H1 (cell line): ENCODE measurements at regions not wholly inside any gene's neighbourhood (a gene's known extent, or its start where the extent isn't known, plus 50 kb on each side); places are given as distances from the start of the nearest gene placed in this dataset.

Source experiments
- CTCF ChIA-PET: fragments of 300-600 bp; sonication (Branson Sonifier 250); formaldehyde crosslinking; loops from one replicate; lab custom pipeline; 2021; ENCODE audit not compliant: partially characterized antibody; lab: Charles Lee
- POLR2A ChIA-PET: fragments of 300-600 bp; sonication (Branson Sonifier 250); formaldehyde crosslinking; loops from one replicate; lab custom pipeline; 2021; ENCODE audit warnings: inconsistent platforms; ENCODE audit not compliant: partially characterized antibody; lab: Charles Lee
- DNase-seq, 2 experiments: peaks; one replicate each; pipeline versions ENCODE4 v3.0.0 to v3.0.0-alpha.2; 2010 to 2022; ENCODE audit warnings: low spot score in 2 of 2, low read depth in 1 of 2, mixed read lengths in 1 of 2
- FAIRE-seq: peaks from 2 replicates; lab custom pipeline; 2011; peaks lifted over from hg19 to GRCh38; lab: Jason Lieb, UNC
- H2AFZ ChIP-seq: 2 replicates; pipeline ENCODE4 v1.8.1; 2012; ENCODE audit warnings: low read length, inconsistent platforms
- H2AK5ac ChIP-seq: 2 replicates; pipeline ENCODE4 v1.6.1; 2013; ENCODE audit warnings: low read depth, low read length
- H2BK120ac ChIP-seq: replicated peaks from 2 replicates; pipeline ENCODE3; 2013; ENCODE audit warnings: low read depth, low read length, inconsistent platforms
- H2BK12ac ChIP-seq: 2 replicates; pipeline ENCODE4 v1.6.1; 2013; ENCODE audit warnings: low read depth, low read length
- H2BK15ac ChIP-seq: 2 replicates; pipeline ENCODE4 v1.6.1; 2013; ENCODE audit warnings: low read length
- H2BK20ac ChIP-seq: 2 replicates; pipeline ENCODE4 v1.6.1; 2013; ENCODE audit warnings: low read length
- H2BK5ac ChIP-seq: 2 replicates; pipeline ENCODE4 v1.6.1; 2013; ENCODE audit warnings: low read depth, low read length
- H3K14ac ChIP-seq: 2 replicates; pipeline ENCODE4 v1.6.1; 2013; ENCODE audit warnings: inconsistent platforms; ENCODE audit not compliant: insufficient read length
- H3K18ac ChIP-seq: 2 replicates; pipeline ENCODE4 v1.6.1; 2013; ENCODE audit warnings: low read length; ENCODE audit errors: extremely low read depth
- H3K23ac ChIP-seq: 2 replicates; pipeline ENCODE4 v1.6.1; 2013; ENCODE audit warnings: inconsistent platforms; ENCODE audit not compliant: insufficient read length
- H3K23me2 ChIP-seq: 2 replicates; pipeline ENCODE4 v1.6.1; 2013; ENCODE audit warnings: low read depth, low read length
- H3K27ac ChIP-seq: 2 replicates; pipeline ENCODE4 v1.6.1; 2011; ENCODE audit warnings: low read depth, low read length, inconsistent platforms
- H3K27me3 ChIP-seq, 4 experiments: replicated peaks in 1 of 4; 1 replicate in 1 of 4; 2 replicates in 3 of 4; pipeline versions ENCODE4 v1.6.1 to v1.8.1; 2011 to 2013; ENCODE audit warnings: low read length in 3 of 4, mild to moderate bottlenecking in 3 of 4, inconsistent platforms in 2 of 4, mixed read lengths in 2 of 4, moderate library complexity in 1 of 4; ENCODE audit not compliant: control insufficient read depth in 3 of 4, insufficient read depth in 3 of 4; ENCODE audit errors: extremely low read depth in 1 of 4
- H3K36me3 ChIP-seq, 4 experiments: 2 replicates each; pipeline versions ENCODE4 v1.6.1 to v1.8.1; 2011 to 2013; ENCODE audit warnings: mild to moderate bottlenecking in 4 of 4, low read length in 3 of 4, moderate library complexity in 2 of 4, control low read depth in 1 of 4, inconsistent platforms in 1 of 4; ENCODE audit not compliant: insufficient read depth in 4 of 4, control insufficient read depth in 2 of 4
- H3K4ac ChIP-seq: replicated peaks from 2 replicates; pipeline ENCODE3; 2013; ENCODE audit warnings: low read length, low read depth, mixed read lengths, inconsistent platforms; ENCODE audit not compliant: insufficient read length
- H3K4me1 ChIP-seq, 4 experiments: replicated peaks in 1 of 4; 1 replicate in 1 of 4; 2 replicates in 3 of 4; pipeline versions ENCODE4 v1.6.1 to v1.8.1; 2011 to 2013; ENCODE audit warnings: low read length in 3 of 4, inconsistent platforms in 2 of 4, mixed read lengths in 1 of 4; ENCODE audit not compliant: insufficient read depth in 4 of 4, control insufficient read depth in 3 of 4
- H3K4me2 ChIP-seq, 2 experiments: 2 replicates each; pipeline versions ENCODE4 v1.6.1 to v1.8.1; 2011 to 2013; ENCODE audit warnings: low read depth in 2 of 2, low read length in 2 of 2, control low read depth in 1 of 2, inconsistent platforms in 1 of 2, mild to moderate bottlenecking in 1 of 2; ENCODE audit not compliant: insufficient read depth in 1 of 2
- H3K4me3 ChIP-seq, 4 experiments: fragments of 200-600, 300-600 bp in 1 of 4; sonication (generic), shearing (Covaris generic), sonication (Bioruptor Twin) in 1 of 4; 2 replicates each; pipeline versions ENCODE4 v1.5.1 to v1.8.1; 2011 to 2016; ENCODE audit warnings: low read length in 4 of 4, low read depth in 3 of 4, control low read depth in 2 of 4, inconsistent platforms in 2 of 4, mild to moderate bottlenecking in 2 of 4, mixed read lengths in 1 of 4, moderate library complexity in 1 of 4; ENCODE audit not compliant: insufficient read depth in 2 of 4; ENCODE audit errors: extremely low read depth in 1 of 4
- H3K56ac ChIP-seq: replicated peaks from 2 replicates; pipeline ENCODE3; 2013; ENCODE audit warnings: low read depth, mild to moderate bottlenecking, mixed read lengths, low read length, inconsistent platforms; ENCODE audit not compliant: insufficient read length
- H3K79me1 ChIP-seq: 2 replicates; pipeline ENCODE4 v1.6.1; 2013; ENCODE audit warnings: low read depth, low read length, control low read depth
- H3K79me2 ChIP-seq, 2 experiments: 2 replicates each; pipeline versions ENCODE4 v1.6.1 to v1.8.1; 2012 to 2013; ENCODE audit warnings: low read length in 2 of 2, mild to moderate bottlenecking in 2 of 2, inconsistent platforms in 1 of 2; ENCODE audit not compliant: insufficient read depth in 2 of 2, control insufficient read depth in 1 of 2
- H3K9ac ChIP-seq, 4 experiments: replicated peaks in 1 of 4; 1 replicate in 1 of 4; 2 replicates in 3 of 4; pipeline versions ENCODE4 v1.6.1 to v1.8.1; 2011 to 2013; ENCODE audit warnings: low read depth in 3 of 4, low read length in 3 of 4, control low read depth in 2 of 4, mild to moderate bottlenecking in 2 of 4, moderate library complexity in 2 of 4, inconsistent platforms in 1 of 4; ENCODE audit errors: extremely low read depth in 1 of 4
- H3K9me3 ChIP-seq, 2 experiments: 2 replicates each; pipeline versions ENCODE4 v1.6.1 to v1.8.1; 2012 to 2013; ENCODE audit warnings: mild to moderate bottlenecking in 2 of 2, moderate library complexity in 2 of 2, control low read depth in 1 of 2, inconsistent platforms in 1 of 2, low read depth in 1 of 2, low read length in 1 of 2, mixed read lengths in 1 of 2; ENCODE audit not compliant: insufficient read depth in 2 of 2
- H4K20me1 ChIP-seq, 2 experiments: replicated peaks in 1 of 2; 2 replicates each; pipeline versions ENCODE3 to v1.8.1; 2011 to 2013; ENCODE audit warnings: inconsistent platforms in 2 of 2, low read length in 2 of 2, mild to moderate bottlenecking in 1 of 2; ENCODE audit not compliant: insufficient read depth in 2 of 2, control insufficient read depth in 1 of 2
- H4K5ac ChIP-seq: 2 replicates; pipeline ENCODE4 v1.6.1; 2013; ENCODE audit warnings: low read length, low read depth, mixed read lengths, inconsistent platforms; ENCODE audit not compliant: insufficient read length
- H4K8ac ChIP-seq: 2 replicates; pipeline ENCODE4 v1.8.0; 2013; ENCODE audit warnings: mild to moderate bottlenecking, moderate library complexity, low read length, inconsistent platforms; ENCODE audit not compliant: insufficient read depth; ENCODE audit errors: extremely low read depth
- H4K91ac ChIP-seq: replicated peaks from 2 replicates; pipeline ENCODE3; 2013; ENCODE audit warnings: low read length, mixed read lengths, inconsistent platforms; ENCODE audit not compliant: insufficient read length
- BACH1 ChIP-seq: IDR thresholded peaks from 2 replicates; pipeline ENCODE4 v1.6.1; 2012; ENCODE audit warnings: low read length, improper control_type of control experiment
- CTBP2 ChIP-seq: IDR thresholded peaks from 2 replicates; pipeline ENCODE4 v1.7.0; 2011; ENCODE audit warnings: borderline replicate concordance, mild to moderate bottlenecking, moderate library complexity, mixed read lengths, low read length; ENCODE audit not compliant: insufficient read depth, insufficient read length
- EP300 ChIP-seq, 2 experiments: IDR thresholded peaks; 1 replicate in 1 of 2; 2 replicates in 1 of 2; pipeline ENCODE4 v1.6.1; 2011 to 2012; ENCODE audit warnings: low read depth in 2 of 2, low read length in 2 of 2, mild to moderate bottlenecking in 2 of 2, borderline replicate concordance in 1 of 2, inconsistent platforms in 1 of 2, moderate library complexity in 1 of 2
- JUND ChIP-seq: IDR thresholded peaks from 2 replicates; pipeline ENCODE4 v1.6.1; 2011; ENCODE audit warnings: mild to moderate bottlenecking, improper control_type of control experiment, low read length
- KDM5A ChIP-seq: fragments of 200-600 bp; IDR thresholded peaks from 2 replicates; pipeline ENCODE4 v1.7.1; 2012; ENCODE audit warnings: mild to moderate bottlenecking, low read length, inconsistent platforms, mixed read lengths
- PHF8 ChIP-seq: fragments of 200-600 bp; sonication (generic); conservative IDR thresholded peaks from 2 replicates; pipeline ENCODE4 v1.7.1; 2012; ENCODE audit warnings: low read depth, mild to moderate bottlenecking, inconsistent platforms, low read length, moderate library complexity
- POU5F1 ChIP-seq: IDR thresholded peaks from 2 replicates; pipeline ENCODE4 v1.6.1; 2011; ENCODE audit warnings: low read depth, mild to moderate bottlenecking, low read length, moderate library complexity
- SIRT6 ChIP-seq: IDR thresholded peaks from one replicate; pipeline ENCODE4 v1.7.1; 2012; ENCODE audit warnings: low read length, inconsistent platforms
- SUZ12 ChIP-seq: fragments of 200-600 bp; sonication (generic); IDR thresholded peaks from 2 replicates; pipeline ENCODE4 v1.6.1; 2012; ENCODE audit warnings: mild to moderate bottlenecking, inconsistent platforms, low read length, moderate library complexity, mixed read lengths
- TAF7 ChIP-seq: optimal IDR thresholded peaks from 2 replicates; pipeline ENCODE3; 2011; ENCODE audit warnings: low read depth, mild to moderate bottlenecking, inconsistent platforms, low read length, moderate library complexity, borderline replicate concordance
- ZNF274 ChIP-seq: IDR thresholded peaks from 2 replicates; pipeline ENCODE4 v1.7.0; 2012; ENCODE audit warnings: low read length, borderline replicate concordance; ENCODE audit errors: extremely low read depth
- WGBS, 2 experiments: shearing (Covaris generic) in 1 of 2; methylation state at CpG; one replicate each; pipeline versions ENCODE4 v1.1.6 to v1.1.7; 2013 to 2015; ENCODE audit warnings: low lambda C conversion rate in 2 of 2, mixed read lengths in 2 of 2, inconsistent platforms in 1 of 2, low coverage in 1 of 2, missing lambda C conversion rate in 1 of 2; ENCODE audit not compliant: insufficient replicate concordance in 2 of 2, insufficient coverage in 1 of 2, insufficient read length in 1 of 2; ENCODE audit errors: extremely low coverage in 1 of 2, missing lambda C conversion rate in 1 of 2; 5-methylcytosine and 5-hydroxymethylcytosine counted together
- TF ChIP-seq, protein P1 (sequence below), 3 experiments: IDR thresholded peaks; 1 replicate in 2 of 3; 2 replicates in 1 of 3; pipeline versions ENCODE4 v1.5.1 to v1.6.1; 2011; ENCODE audit warnings: low read length in 3 of 3, mild to moderate bottlenecking in 3 of 3, inconsistent platforms in 2 of 3, low read depth in 1 of 3, moderate library complexity in 1 of 3; ENCODE audit not compliant: insufficient read depth in 1 of 3; ENCODE audit errors: control extremely low read depth in 1 of 3

DNA sequence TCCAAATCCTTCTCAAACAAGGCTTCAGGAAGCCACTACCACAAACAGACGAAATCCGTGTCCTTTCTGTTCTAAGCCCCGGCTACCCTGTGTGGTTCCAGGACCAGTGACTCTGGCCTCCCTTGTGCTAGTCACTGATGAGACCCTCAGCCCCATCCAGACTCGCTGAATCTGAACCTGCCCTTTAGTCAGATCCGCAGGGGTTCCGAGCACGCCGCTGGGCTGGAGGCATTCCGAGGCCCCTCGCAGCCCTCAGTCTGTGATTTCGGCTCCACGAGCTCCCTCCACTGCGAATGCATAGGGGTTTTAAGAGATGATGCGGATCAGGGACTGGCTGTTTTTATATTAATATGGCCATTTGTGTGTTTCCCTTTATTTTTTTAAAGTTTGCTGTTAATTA, 292.7 kb downstream of the IRF8 start:
- no peak overlapping the region for H3K4me2 ChIP-seq
- H3K36me3 ChIP-seq, result no peaks in the 10 kb centered on the region
- no peaks in the 10 kb centered on the region for H3K23me2 ChIP-seq
- no peak overlapping the region for H2AFZ ChIP-seq
- H3K18ac ChIP-seq, result no peak overlapping the region
- H3K4me1 ChIP-seq, result peaks cover under 1 to 8% (median 3%) of the 10 kb centered on the region in 4 experiments; a peak in 6 of 7 replicates
- H3K14ac ChIP-seq, result no peak overlapping the region
- H3K79me2 ChIP-seq, result no peaks in the 10 kb centered on the region
- DNase-seq, result no peak
- no peaks in the 10 kb centered on the region for H3K79me1 ChIP-seq
- no peaks in the 10 kb centered on the region for H3K9me3 ChIP-seq
- H3K4me3 ChIP-seq, result no peak overlapping the region
- H3K4ac ChIP-seq, result no peak overlapping the region
- H3K56ac ChIP-seq, result no peak overlapping the region
- no peak overlapping the region for H2BK20ac ChIP-seq
- H2BK120ac ChIP-seq, result no peak overlapping the region
- POLR2A ChIA-PET, result interaction anchor here (1.2 to 1.7 kb wide), 2 partner anchors 10 to 14 kb away, joined by 3 to 4 read pairs; no protein-coding TSS in a partner anchor
- no peak overlapping the region for H3K9ac ChIP-seq
- WGBS, 2 experiments, result 76% methylated on average over 14 of the region's 14 CpGs; no CpG with 5 or more reads in 1 of the 2 experiments
- H2BK12ac ChIP-seq, result no peak overlapping the region
- no peak overlapping the region for H2AK5ac ChIP-seq
- FAIRE-seq, result no peak
- H4K8ac ChIP-seq, result no peak overlapping the region
- no peaks in the 10 kb centered on the region for H4K20me1 ChIP-seq
- CTCF ChIA-PET, result interaction anchor here (0.9 to 1.8 kb wide), 11 partner anchors 9 to 1079 kb away, joined by 3 to 5 read pairs (median 3); partner anchors contain the start of gene CIBAR2
- H4K5ac ChIP-seq, result no peak overlapping the region
- no peaks in the 10 kb centered on the region; a peak in 1 of 7 replicates for H3K27me3 ChIP-seq
- no peak overlapping the region for H3K27ac ChIP-seq
- no peak overlapping the region for H4K91ac ChIP-seq
- no peak overlapping the region for H2BK15ac ChIP-seq
- H3K23ac ChIP-seq, result no peak overlapping the region
- H2BK5ac ChIP-seq, result no peak overlapping the region
- no peak for TF ChIP-seq JUND
- TF ChIP-seq SUZ12, result no peak
- TF ChIP-seq KDM5A, result no peak
- TF ChIP-seq SIRT6, result no peak
- no peak for TF ChIP-seq ZNF274
- TF ChIP-seq POU5F1, result no peak
- TF ChIP-seq EP300 (IDR thresholded peaks at IDR 0.05; ENCODE audit: borderline replicate concordance in 1 of 2, low read depth in 2 of 2, low read length in 2 of 2), result no peak
- TF ChIP-seq PHF8, result no peak
- TF ChIP-seq, protein P1, sequence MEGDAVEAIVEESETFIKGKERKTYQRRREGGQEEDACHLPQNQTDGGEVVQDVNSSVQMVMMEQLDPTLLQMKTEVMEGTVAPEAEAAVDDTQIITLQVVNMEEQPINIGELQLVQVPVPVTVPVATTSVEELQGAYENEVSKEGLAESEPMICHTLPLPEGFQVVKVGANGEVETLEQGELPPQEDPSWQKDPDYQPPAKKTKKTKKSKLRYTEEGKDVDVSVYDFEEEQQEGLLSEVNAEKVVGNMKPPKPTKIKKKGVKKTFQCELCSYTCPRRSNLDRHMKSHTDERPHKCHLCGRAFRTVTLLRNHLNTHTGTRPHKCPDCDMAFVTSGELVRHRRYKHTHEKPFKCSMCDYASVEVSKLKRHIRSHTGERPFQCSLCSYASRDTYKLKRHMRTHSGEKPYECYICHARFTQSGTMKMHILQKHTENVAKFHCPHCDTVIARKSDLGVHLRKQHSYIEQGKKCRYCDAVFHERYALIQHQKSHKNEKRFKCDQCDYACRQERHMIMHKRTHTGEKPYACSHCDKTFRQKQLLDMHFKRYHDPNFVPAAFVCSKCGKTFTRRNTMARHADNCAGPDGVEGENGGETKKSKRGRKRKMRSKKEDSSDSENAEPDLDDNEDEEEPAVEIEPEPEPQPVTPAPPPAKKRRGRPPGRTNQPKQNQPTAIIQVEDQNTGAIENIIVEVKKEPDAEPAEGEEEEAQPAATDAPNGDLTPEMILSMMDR (IDR thresholded peaks at IDR 0.05; ENCODE audit: control extremely low read depth in 1 of 3, insufficient read depth in 1 of 3, low read depth in 1 of 3, low read length in 3 of 3), result no peak
- TF ChIP-seq CTBP2, result no peak
- TF ChIP-seq TAF7, result no peak
- TF ChIP-seq BACH1, result no peak
